HEK293 (cell line): ENCODE measurements at regions not wholly inside any gene's neighbourhood (a gene's known extent, or its start where the extent isn't known, plus 50 kb on each side); places are given as distances from the start of the nearest gene placed in this dataset.

Experiments
- CTCF ChIA-PET: fragments of 350-600 bp; formaldehyde crosslinking; extraction: SDS; loops from one replicate; lab custom pipeline; 2021; ENCODE audit warnings: antibody characterized with exemption; lab: Yijun Ruan, JAX
- POLR2A ChIA-PET: fragments of 300-600 bp; formaldehyde crosslinking; extraction: SDS; loops from one replicate; lab custom pipeline; 2020; ENCODE audit warnings: antibody characterized with exemption, inconsistent platforms; lab: Yijun Ruan, JAX
- H3K27ac ChIP-seq: fragments of 200-500 bp; sonication (Bioruptor generic); 2 replicates; pipeline ENCODE4 v1.5.1; 2014; ENCODE audit warnings: low read depth, low read length, control low read depth, inconsistent platforms; ENCODE audit errors: extremely low read depth
- H3K36me3 ChIP-seq, 2 experiments: fragments of 200-500 bp in 1 of 2; sonication (Bioruptor generic) in 1 of 2; 1 replicate in 1 of 2; 2 replicates in 1 of 2; pipeline ENCODE4 v1.5.1; 2014 to 2017; ENCODE audit warnings: inconsistent platforms in 2 of 2, low read length in 2 of 2; ENCODE audit not compliant: control insufficient read depth in 2 of 2, insufficient read depth in 1 of 2
- H3K4me1 ChIP-seq: fragments of 200-500 bp; sonication (Bioruptor generic); 2 replicates; pipeline ENCODE4 v1.5.1; 2014; ENCODE audit warnings: mild to moderate bottlenecking, low read length, inconsistent platforms; ENCODE audit not compliant: control insufficient read depth, insufficient read depth
- H3K4me3 ChIP-seq: 2 replicates; pipeline ENCODE4 v1.5.1; 2011; ENCODE audit warnings: low read depth, mild to moderate bottlenecking, control low read depth, low read length, moderate library complexity
- H3K9me3 ChIP-seq: fragments of 200-500 bp; sonication (Bioruptor generic); 2 replicates; pipeline ENCODE4 v1.5.1; 2014; ENCODE audit warnings: low read depth, low read length, inconsistent platforms; ENCODE audit not compliant: control insufficient read depth, insufficient read depth
- OVOL3 ChIP-seq: fragments of 450-650 bp; formaldehyde crosslinking; IDR thresholded peaks from 2 replicates; pipeline ENCODE4 v1.5.1; 2016; ENCODE audit warnings: missing biosample characterization, missing genetic modification characterization
- SP2 ChIP-seq: fragments of 450-650 bp; formaldehyde crosslinking; IDR thresholded peaks from 2 replicates; pipeline ENCODE4 v1.5.1; 2016; ENCODE audit warnings: missing biosample characterization, missing genetic modification characterization
- TCF7L2 ChIP-seq: IDR thresholded peaks from 2 replicates; pipeline ENCODE4 v1.6.1; 2011; ENCODE audit warnings: low read depth, mild to moderate bottlenecking, inconsistent platforms, low read length, moderate library complexity, borderline replicate concordance
- ZBTB10 ChIP-seq: fragments of 450-650 bp; formaldehyde crosslinking; IDR thresholded peaks from 2 replicates; pipeline ENCODE4 v1.5.1; 2016; ENCODE audit warnings: missing biosample characterization, missing genetic modification characterization
- ZBTB7A ChIP-seq: fragments of 450-650 bp; formaldehyde crosslinking; IDR thresholded peaks from 2 replicates; pipeline ENCODE4 v1.5.1; 2016; ENCODE audit warnings: low read depth, missing biosample characterization, missing genetic modification characterization
- ZNF133 ChIP-seq: fragments of 450-650 bp; formaldehyde crosslinking; IDR thresholded peaks from 2 replicates; pipeline ENCODE4 v1.5.1; 2016; ENCODE audit warnings: missing biosample characterization, missing genetic modification characterization
- ZNF157 ChIP-seq: fragments of 450-650 bp; formaldehyde crosslinking; IDR thresholded peaks from 2 replicates; pipeline ENCODE4 v1.5.1; 2016; ENCODE audit warnings: missing biosample characterization, missing genetic modification characterization
- ZNF19 ChIP-seq: fragments of 450-650 bp; formaldehyde crosslinking; IDR thresholded peaks from 2 replicates; pipeline ENCODE4; 2016; ENCODE audit warnings: missing biosample characterization, missing genetic modification characterization, low read depth
- ZNF350 ChIP-seq: fragments of 450-650 bp; formaldehyde crosslinking; IDR thresholded peaks from 2 replicates; pipeline ENCODE4 v1.5.0; 2017; ENCODE audit warnings: missing biosample characterization, mild to moderate bottlenecking, missing genetic modification characterization
- ZNF366 ChIP-seq: fragments of 450-650 bp; formaldehyde crosslinking; conservative IDR thresholded peaks from 2 replicates; pipeline ENCODE4 v1.5.1; 2016; ENCODE audit warnings: missing biosample characterization, missing genetic modification characterization
- ZNF391 ChIP-seq: fragments of 450-650 bp; formaldehyde crosslinking; IDR thresholded peaks from 2 replicates; pipeline ENCODE4 v1.5.1; 2016; ENCODE audit warnings: low read depth, missing biosample characterization, missing genetic modification characterization, borderline replicate concordance
- ZNF423 ChIP-seq: fragments of 450-650 bp; formaldehyde crosslinking; IDR thresholded peaks from 2 replicates; pipeline ENCODE4 v1.5.1; 2016; ENCODE audit warnings: missing biosample characterization, missing genetic modification characterization
- ZNF426 ChIP-seq: fragments of 450-650 bp; formaldehyde crosslinking; IDR thresholded peaks from 2 replicates; pipeline ENCODE4 v1.5.1; 2017; ENCODE audit warnings: missing biosample characterization, missing genetic modification characterization, mild to moderate bottlenecking, inconsistent platforms, moderate library complexity
- ZNF473 ChIP-seq: fragments of 450-650 bp; formaldehyde crosslinking; IDR thresholded peaks from 2 replicates; pipeline ENCODE4 v1.5.1; 2017; ENCODE audit warnings: missing biosample characterization, missing genetic modification characterization
- ZNF558 ChIP-seq: fragments of 450-650 bp; formaldehyde crosslinking; IDR thresholded peaks from 2 replicates; pipeline ENCODE4 v1.5.1; 2016; ENCODE audit warnings: missing biosample characterization, missing genetic modification characterization
- ZNF623 ChIP-seq: fragments of 450-650 bp; formaldehyde crosslinking; IDR thresholded peaks from 2 replicates; pipeline ENCODE4 v1.5.1; 2016; ENCODE audit warnings: missing biosample characterization, missing genetic modification characterization
- ZNF701 ChIP-seq: fragments of 450-650 bp; formaldehyde crosslinking; IDR thresholded peaks from 2 replicates; pipeline ENCODE4 v1.5.1; 2016; ENCODE audit warnings: missing biosample characterization, missing genetic modification characterization
- ZNF776 ChIP-seq: fragments of 450-650 bp; formaldehyde crosslinking; IDR thresholded peaks from 2 replicates; pipeline ENCODE4 v1.5.0; 2017; ENCODE audit warnings: missing biosample characterization, missing genetic modification characterization, borderline replicate concordance
- ZNF837 ChIP-seq: fragments of 450-650 bp; formaldehyde crosslinking; IDR thresholded peaks from 2 replicates; pipeline ENCODE4 v1.5.1; 2016; ENCODE audit warnings: missing biosample characterization, missing genetic modification characterization
- ZSCAN23 ChIP-seq: fragments of 450-650 bp; formaldehyde crosslinking; IDR thresholded peaks from 2 replicates; pipeline ENCODE4 v1.5.1; 2016; ENCODE audit warnings: missing biosample characterization, missing genetic modification characterization
- ZSCAN30 ChIP-seq: fragments of 450-650 bp; IDR thresholded peaks from 2 replicates; pipeline ENCODE4 v1.5.1; 2018; ENCODE audit warnings: missing biosample characterization, mild to moderate bottlenecking, missing genetic modification characterization, moderate library complexity
- TF ChIP-seq, protein P1 (sequence below): fragments of 450-650 bp; formaldehyde crosslinking; IDR thresholded peaks from 2 replicates; pipeline ENCODE4 v1.5.1; 2017; ENCODE audit warnings: missing biosample characterization, missing genetic modification characterization

GRCh38 chr3:53425936-53426335, 68.5 kb upstream of the CACNA1D start:
- Histone ChIP-seq H3K9me3 (no peaks in the 10 kb centered on the region), H3K4me3 (no peak overlapping the region), H3K27ac (no peak overlapping the region), H3K36me3 (no peaks in the 10 kb centered on the region), H3K4me1 (no peaks in the 10 kb centered on the region)
- ChIA-PET CTCF (no interaction called here), POLR2A (no interaction called here)
- TF ChIP-seq ZNF426 (tag by site-specific recombination): no peak
- TF ChIP-seq ZNF157 (tag by site-specific recombination): no peak
- no peak for TF ChIP-seq TCF7L2
- TF ChIP-seq ZNF776: no peak
- TF ChIP-seq, protein P1, sequence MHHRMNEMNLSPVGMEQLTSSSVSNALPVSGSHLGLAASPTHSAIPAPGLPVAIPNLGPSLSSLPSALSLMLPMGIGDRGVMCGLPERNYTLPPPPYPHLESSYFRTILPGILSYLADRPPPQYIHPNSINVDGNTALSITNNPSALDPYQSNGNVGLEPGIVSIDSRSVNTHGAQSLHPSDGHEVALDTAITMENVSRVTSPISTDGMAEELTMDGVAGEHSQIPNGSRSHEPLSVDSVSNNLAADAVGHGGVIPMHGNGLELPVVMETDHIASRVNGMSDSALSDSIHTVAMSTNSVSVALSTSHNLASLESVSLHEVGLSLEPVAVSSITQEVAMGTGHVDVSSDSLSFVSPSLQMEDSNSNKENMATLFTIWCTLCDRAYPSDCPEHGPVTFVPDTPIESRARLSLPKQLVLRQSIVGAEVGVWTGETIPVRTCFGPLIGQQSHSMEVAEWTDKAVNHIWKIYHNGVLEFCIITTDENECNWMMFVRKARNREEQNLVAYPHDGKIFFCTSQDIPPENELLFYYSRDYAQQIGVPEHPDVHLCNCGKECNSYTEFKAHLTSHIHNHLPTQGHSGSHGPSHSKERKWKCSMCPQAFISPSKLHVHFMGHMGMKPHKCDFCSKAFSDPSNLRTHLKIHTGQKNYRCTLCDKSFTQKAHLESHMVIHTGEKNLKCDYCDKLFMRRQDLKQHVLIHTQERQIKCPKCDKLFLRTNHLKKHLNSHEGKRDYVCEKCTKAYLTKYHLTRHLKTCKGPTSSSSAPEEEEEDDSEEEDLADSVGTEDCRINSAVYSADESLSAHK: no peak
- TF ChIP-seq ZNF391 (tag by site-specific recombination): no peak
- TF ChIP-seq ZNF19: no peak
- TF ChIP-seq ZNF558 (tag by site-specific recombination): no peak
- no peak for TF ChIP-seq ZNF423 (tag by site-specific recombination)
- TF ChIP-seq ZSCAN30 (tag by site-specific recombination): no peak
- TF ChIP-seq OVOL3: no peak
- no peak for TF ChIP-seq ZNF837 (tag by site-specific recombination)
- no peak for TF ChIP-seq ZBTB7A
- TF ChIP-seq SP2 (tag by site-specific recombination): no peak
- TF ChIP-seq ZBTB10: no peak

DNA sequence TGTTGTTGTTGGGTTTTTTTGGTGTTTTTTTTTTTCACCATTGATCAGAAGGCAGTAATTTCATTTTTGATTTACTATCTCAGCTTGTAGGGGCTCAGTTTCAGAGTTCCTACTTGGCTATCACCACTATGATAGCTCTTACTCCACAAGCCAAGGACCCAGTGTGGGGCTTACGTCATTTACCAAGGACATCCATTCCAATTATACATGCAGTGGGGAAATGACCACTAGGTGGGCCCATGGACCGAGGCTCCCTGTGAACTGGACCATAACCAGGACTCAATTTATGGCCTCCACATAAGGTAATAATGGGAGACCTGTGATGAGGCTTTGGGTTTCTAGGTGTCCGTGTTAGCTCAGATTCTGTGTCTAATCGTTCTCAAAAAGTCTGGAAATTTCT, 67.5 kb upstream of the CACNA1D start:
- Histone ChIP-seq H3K27ac (no peak overlapping the region), H3K4me3 (no peak overlapping the region), H3K9me3 (no peaks in the 10 kb centered on the region), H3K36me3 (no peaks in the 10 kb centered on the region), H3K4me1 (no peaks in the 10 kb centered on the region)
- ChIA-PET POLR2A (no interaction called here), CTCF (interaction anchor here (1.0 kb wide), 1 partner anchor 49 kb away, joined by 5 read pairs; no protein-coding TSS in a partner anchor)
- TF ChIP-seq ZNF350 (tag by site-specific recombination) (no peak), ZNF366 (tag by site-specific recombination) (no peak), ZNF473 (tag by site-specific recombination) (no peak), ZSCAN23 (tag by site-specific recombination) (no peak), ZNF623 (tag by site-specific recombination) (no peak), ZBTB7A (no peak), ZNF133 (tag by site-specific recombination) (no peak), ZNF701 (no peak)
